ENCODE measurements at regions not wholly inside any gene's neighbourhood (a gene's known extent, or its start where the extent isn't known, plus 50 kb on each side); places are given as distances from the start of the nearest gene placed in this dataset.

DNA sequence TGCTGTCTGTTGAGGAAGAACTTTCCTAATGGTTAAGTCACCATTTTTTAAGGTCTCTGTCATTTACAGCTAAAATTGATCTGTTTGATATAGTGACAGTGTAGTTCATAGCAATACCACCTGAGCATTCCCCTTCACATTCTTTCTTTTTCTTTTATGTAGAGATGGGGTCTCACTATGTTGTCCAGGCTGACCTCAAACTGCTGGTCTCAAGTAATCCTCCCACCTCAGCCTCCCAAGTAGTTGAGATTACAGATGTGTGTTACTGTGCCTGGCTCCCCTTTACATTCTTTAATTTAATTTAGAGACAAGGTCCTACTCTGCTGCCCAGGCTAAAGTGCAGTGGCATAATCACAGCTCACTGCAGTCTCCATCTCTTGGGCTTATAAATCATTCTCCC, 72.7 kb upstream of the ACVR1 start:
- no peaks in the 10 kb centered on the region for H3K4me1 ChIP-seq (ENCODE audit: control insufficient read depth in 1 of 2, insufficient read depth in 2 of 2, low read length in 2 of 2)
- H3K27me3 ChIP-seq (ENCODE audit: insufficient read depth, low read length) = no peaks in the 10 kb centered on the region
- no peak overlapping the region for H3K4me2 ChIP-seq (ENCODE audit: low read length)
- H3K9me2 ChIP-seq (ENCODE audit: insufficient read depth) = no peaks in the 10 kb centered on the region
- TF ChIP-seq ZNF274 (IDR thresholded peaks at IDR 0.05; ENCODE audit: low read depth, low read length) (no peak), EZH2 (IDR thresholded peaks at IDR 0.05) (no peak), SP1 (IDR thresholded peaks at IDR 0.05; ENCODE audit: low read depth) (no peak), SRF (IDR thresholded peaks at IDR 0.05; ENCODE audit: low read depth) (no peak), RAD21 (IDR thresholded peaks at IDR 0.05; ENCODE audit: low read depth) (no peak), CBX3 (IDR thresholded peaks at IDR 0.05; ENCODE audit: low read depth) (no peak), JUND (IDR thresholded peaks at IDR 0.05) (no peak), EZH2phosphoT487 (IDR thresholded peaks at IDR 0.05; ENCODE audit: borderline replicate concordance) (no peak), POLR2A (IDR thresholded peaks at IDR 0.05; ENCODE audit: borderline replicate concordance, extremely low read depth, insufficient read depth, insufficient read length) (no peak), POLR2AphosphoS5 (IDR thresholded peaks at IDR 0.05; ENCODE audit: low read depth, low read length) (no peak)
- TF ChIP-seq, protein P1, sequence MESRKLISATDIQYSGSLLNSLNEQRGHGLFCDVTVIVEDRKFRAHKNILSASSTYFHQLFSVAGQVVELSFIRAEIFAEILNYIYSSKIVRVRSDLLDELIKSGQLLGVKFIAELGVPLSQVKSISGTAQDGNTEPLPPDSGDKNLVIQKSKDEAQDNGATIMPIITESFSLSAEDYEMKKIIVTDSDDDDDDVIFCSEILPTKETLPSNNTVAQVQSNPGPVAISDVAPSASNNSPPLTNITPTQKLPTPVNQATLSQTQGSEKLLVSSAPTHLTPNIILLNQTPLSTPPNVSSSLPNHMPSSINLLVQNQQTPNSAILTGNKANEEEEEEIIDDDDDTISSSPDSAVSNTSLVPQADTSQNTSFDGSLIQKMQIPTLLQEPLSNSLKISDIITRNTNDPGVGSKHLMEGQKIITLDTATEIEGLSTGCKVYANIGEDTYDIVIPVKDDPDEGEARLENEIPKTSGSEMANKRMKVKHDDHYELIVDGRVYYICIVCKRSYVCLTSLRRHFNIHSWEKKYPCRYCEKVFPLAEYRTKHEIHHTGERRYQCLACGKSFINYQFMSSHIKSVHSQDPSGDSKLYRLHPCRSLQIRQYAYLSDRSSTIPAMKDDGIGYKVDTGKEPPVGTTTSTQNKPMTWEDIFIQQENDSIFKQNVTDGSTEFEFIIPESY (IDR thresholded peaks at IDR 0.05; ENCODE audit: extremely low read depth, insufficient replicate concordance, low read length) = no peak
- TF ChIP-seq, protein P2, sequence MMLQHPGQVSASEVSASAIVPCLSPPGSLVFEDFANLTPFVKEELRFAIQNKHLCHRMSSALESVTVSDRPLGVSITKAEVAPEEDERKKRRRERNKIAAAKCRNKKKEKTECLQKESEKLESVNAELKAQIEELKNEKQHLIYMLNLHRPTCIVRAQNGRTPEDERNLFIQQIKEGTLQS (IDR thresholded peaks at IDR 0.05) = no peak
- TF ChIP-seq, protein P3, sequence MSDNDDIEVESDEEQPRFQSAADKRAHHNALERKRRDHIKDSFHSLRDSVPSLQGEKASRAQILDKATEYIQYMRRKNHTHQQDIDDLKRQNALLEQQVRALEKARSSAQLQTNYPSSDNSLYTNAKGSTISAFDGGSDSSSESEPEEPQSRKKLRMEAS (IDR thresholded peaks at IDR 0.05) = no peak
- TF ChIP-seq, protein P4, sequence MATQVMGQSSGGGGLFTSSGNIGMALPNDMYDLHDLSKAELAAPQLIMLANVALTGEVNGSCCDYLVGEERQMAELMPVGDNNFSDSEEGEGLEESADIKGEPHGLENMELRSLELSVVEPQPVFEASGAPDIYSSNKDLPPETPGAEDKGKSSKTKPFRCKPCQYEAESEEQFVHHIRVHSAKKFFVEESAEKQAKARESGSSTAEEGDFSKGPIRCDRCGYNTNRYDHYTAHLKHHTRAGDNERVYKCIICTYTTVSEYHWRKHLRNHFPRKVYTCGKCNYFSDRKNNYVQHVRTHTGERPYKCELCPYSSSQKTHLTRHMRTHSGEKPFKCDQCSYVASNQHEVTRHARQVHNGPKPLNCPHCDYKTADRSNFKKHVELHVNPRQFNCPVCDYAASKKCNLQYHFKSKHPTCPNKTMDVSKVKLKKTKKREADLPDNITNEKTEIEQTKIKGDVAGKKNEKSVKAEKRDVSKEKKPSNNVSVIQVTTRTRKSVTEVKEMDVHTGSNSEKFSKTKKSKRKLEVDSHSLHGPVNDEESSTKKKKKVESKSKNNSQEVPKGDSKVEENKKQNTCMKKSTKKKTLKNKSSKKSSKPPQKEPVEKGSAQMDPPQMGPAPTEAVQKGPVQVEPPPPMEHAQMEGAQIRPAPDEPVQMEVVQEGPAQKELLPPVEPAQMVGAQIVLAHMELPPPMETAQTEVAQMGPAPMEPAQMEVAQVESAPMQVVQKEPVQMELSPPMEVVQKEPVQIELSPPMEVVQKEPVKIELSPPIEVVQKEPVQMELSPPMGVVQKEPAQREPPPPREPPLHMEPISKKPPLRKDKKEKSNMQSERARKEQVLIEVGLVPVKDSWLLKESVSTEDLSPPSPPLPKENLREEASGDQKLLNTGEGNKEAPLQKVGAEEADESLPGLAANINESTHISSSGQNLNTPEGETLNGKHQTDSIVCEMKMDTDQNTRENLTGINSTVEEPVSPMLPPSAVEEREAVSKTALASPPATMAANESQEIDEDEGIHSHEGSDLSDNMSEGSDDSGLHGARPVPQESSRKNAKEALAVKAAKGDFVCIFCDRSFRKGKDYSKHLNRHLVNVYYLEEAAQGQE (IDR thresholded peaks at IDR 0.05; ENCODE audit: low read depth) = no peak
- no peak overlapping the region for H2AFZ ChIP-seq (ENCODE audit: low read depth, low read length, poor library complexity, severe bottlenecking)
- intact Hi-C loops (cut with micrococcal nuclease) = no loop called here
- CTCF ChIA-PET = no interaction called here
- DNase-seq (ENCODE audit: low read depth, low spot score) = no peak
- H3K79me2 ChIP-seq (ENCODE audit: insufficient read depth, low read length) = no peaks in the 10 kb centered on the region
- BruUV-seq (replicated peaks) = no TSS peak
- H3K9ac ChIP-seq (ENCODE audit: low read length) = no peak overlapping the region
- no peaks in the 10 kb centered on the region for H4K20me1 ChIP-seq (ENCODE audit: insufficient read depth)
- no peak overlapping the region for H3K4me3 ChIP-seq (replicated peaks in 1 of 2; ENCODE audit: low read depth in 1 of 2, low read length in 2 of 2)
- H3K27ac ChIP-seq (ENCODE audit: low read depth, low read length) = no peak overlapping the region
- H3K9me3 ChIP-seq (ENCODE audit: control insufficient read depth in 1 of 2, insufficient read depth in 1 of 2, low read depth in 1 of 2, low read length in 2 of 2) = no peaks in the 10 kb centered on the region
- POLR2A ChIA-PET = no interaction called here
- H3K36me3 ChIP-seq (ENCODE audit: control insufficient read depth in 1 of 2, insufficient read depth in 2 of 2, low read length in 2 of 2) = no peaks in the 10 kb centered on the region
- no peak for ATAC-seq
- RAD21 ChIA-PET (ENCODE audit: low non-redundant PET in 1 of 2, low total read pairs in 2 of 2, uncharacterized antibody in 2 of 2, unreplicated experiment in 2 of 2) = no interaction called here
